ENCODE measurements at regions not wholly inside any gene's neighbourhood (a gene's known extent, or its start where the extent isn't known, plus 50 kb on each side); places are given as distances from the start of the nearest gene placed in this dataset.

- Histone ChIP-seq H3K4me1 (no peaks in the 10 kb centered on the region), H3K79me2 (no peaks in the 10 kb centered on the region), H3K4me3 (ENCODE audit: low read depth, low read length) (no peak overlapping the region), H3K4me2 (ENCODE audit: low read length) (no peak overlapping the region), H3K27me3 (ENCODE audit: control insufficient read depth, insufficient read depth, low read length) (no peaks in the 10 kb centered on the region), H3K9ac (no peak overlapping the region), H3K27ac (no peak overlapping the region), H3K36me3 (ENCODE audit: control insufficient read depth, insufficient read depth, low read length) (no peaks in the 10 kb centered on the region), H3K9me3 (ENCODE audit: control insufficient read depth, low read length) (no peaks in the 10 kb centered on the region), H2AFZ (no peak overlapping the region)
- TF ChIP-seq, protein P1, sequence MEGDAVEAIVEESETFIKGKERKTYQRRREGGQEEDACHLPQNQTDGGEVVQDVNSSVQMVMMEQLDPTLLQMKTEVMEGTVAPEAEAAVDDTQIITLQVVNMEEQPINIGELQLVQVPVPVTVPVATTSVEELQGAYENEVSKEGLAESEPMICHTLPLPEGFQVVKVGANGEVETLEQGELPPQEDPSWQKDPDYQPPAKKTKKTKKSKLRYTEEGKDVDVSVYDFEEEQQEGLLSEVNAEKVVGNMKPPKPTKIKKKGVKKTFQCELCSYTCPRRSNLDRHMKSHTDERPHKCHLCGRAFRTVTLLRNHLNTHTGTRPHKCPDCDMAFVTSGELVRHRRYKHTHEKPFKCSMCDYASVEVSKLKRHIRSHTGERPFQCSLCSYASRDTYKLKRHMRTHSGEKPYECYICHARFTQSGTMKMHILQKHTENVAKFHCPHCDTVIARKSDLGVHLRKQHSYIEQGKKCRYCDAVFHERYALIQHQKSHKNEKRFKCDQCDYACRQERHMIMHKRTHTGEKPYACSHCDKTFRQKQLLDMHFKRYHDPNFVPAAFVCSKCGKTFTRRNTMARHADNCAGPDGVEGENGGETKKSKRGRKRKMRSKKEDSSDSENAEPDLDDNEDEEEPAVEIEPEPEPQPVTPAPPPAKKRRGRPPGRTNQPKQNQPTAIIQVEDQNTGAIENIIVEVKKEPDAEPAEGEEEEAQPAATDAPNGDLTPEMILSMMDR (IDR thresholded peaks at IDR 0.05) = no peak
Observed at GRCh38 chr2:5285061-5285460, 407.1 kb upstream of the SOX11 start.

GRCh38 chr2:5285872-5286769, 406.1 kb upstream of the SOX11 start:
- TF ChIP-seq, protein P1 (IDR thresholded peaks at IDR 0.05) = no peak
- no peak overlapping the region for H3K4me2 ChIP-seq (ENCODE audit: low read length)
- H3K36me3 ChIP-seq (ENCODE audit: control insufficient read depth, insufficient read depth, low read length) = no peaks in the 10 kb centered on the region
- H3K9ac ChIP-seq = no peak overlapping the region
- H3K4me1 ChIP-seq = no peaks in the 10 kb centered on the region
- H2AFZ ChIP-seq = no peak overlapping the region
- no peaks in the 10 kb centered on the region for H3K9me3 ChIP-seq (ENCODE audit: control insufficient read depth, low read length)
- no peaks in the 10 kb centered on the region for H3K27me3 ChIP-seq (ENCODE audit: control insufficient read depth, insufficient read depth, low read length)
- H3K27ac ChIP-seq = no peak overlapping the region
- H3K79me2 ChIP-seq = no peaks in the 10 kb centered on the region
- no peak overlapping the region for H3K4me3 ChIP-seq (ENCODE audit: low read depth, low read length)

DNA sequence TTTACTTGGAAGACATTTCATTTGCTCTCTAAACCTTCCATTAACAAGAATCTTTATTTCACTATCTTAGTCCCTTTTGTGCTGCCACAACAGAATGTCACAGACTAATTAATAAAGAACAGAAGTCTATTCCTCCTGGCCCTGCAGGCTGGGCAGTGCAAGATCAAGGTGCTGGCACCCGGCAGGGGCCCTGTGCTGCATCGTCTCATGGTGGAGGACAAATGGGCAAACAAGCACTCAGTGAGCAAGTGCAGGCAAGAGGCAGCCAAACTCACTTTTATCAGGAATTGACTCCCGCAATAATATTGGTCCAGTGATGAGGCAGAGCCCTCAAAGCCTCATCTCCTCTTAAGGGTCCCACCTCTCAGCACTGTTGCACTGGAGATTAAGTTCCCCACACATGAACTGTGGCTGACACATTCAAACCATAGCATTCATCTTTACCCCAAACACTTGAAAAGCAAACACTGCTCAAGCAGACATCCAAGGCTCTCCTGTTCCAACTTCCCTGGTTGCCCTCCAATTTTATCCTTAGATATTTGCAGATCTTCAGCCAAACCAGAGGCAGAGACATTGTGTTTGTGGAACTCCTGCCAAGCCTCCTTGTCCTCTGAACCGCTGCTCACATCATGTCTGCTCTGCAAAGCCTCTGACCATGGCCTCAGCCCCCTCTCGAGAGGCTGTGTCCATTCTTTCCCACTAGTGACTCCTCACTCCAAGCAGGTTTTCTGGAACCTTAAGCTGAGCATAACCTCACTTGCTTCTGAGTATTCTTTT, 404.4 kb upstream of the SOX11 start:
- Histone ChIP-seq H2AFZ (no peak overlapping the region), H3K9ac (no peak overlapping the region), H3K27me3 (ENCODE audit: control insufficient read depth, insufficient read depth, low read length) (no peaks in the 10 kb centered on the region), H3K79me2 (no peaks in the 10 kb centered on the region), H3K9me3 (ENCODE audit: control insufficient read depth, low read length) (no peaks in the 10 kb centered on the region), H3K4me3 (ENCODE audit: low read depth, low read length) (no peak overlapping the region), H3K36me3 (ENCODE audit: control insufficient read depth, insufficient read depth, low read length) (no peaks in the 10 kb centered on the region), H3K4me1 (no peaks in the 10 kb centered on the region), H3K4me2 (ENCODE audit: low read length) (no peak overlapping the region), H3K27ac (no peak overlapping the region)
- TF ChIP-seq, protein P1 (IDR thresholded peaks at IDR 0.05) = no peak

- no peak overlapping the region for H3K4me3 ChIP-seq (ENCODE audit: low read depth, low read length)
- TF ChIP-seq, protein P1 (IDR thresholded peaks at IDR 0.05) = no peak
- no peak overlapping the region for H3K27ac ChIP-seq
- no peak overlapping the region for H3K9ac ChIP-seq
- H3K4me1 ChIP-seq = no peaks in the 10 kb centered on the region
- no peaks in the 10 kb centered on the region for H3K9me3 ChIP-seq (ENCODE audit: control insufficient read depth, low read length)
- H3K36me3 ChIP-seq (ENCODE audit: control insufficient read depth, insufficient read depth, low read length) = no peaks in the 10 kb centered on the region
- H3K4me2 ChIP-seq (ENCODE audit: low read length) = no peak overlapping the region
- no peaks in the 10 kb centered on the region for H3K79me2 ChIP-seq
- H2AFZ ChIP-seq = no peak overlapping the region
- H3K27me3 ChIP-seq (ENCODE audit: control insufficient read depth, insufficient read depth, low read length) = no peaks in the 10 kb centered on the region
Observed at GRCh38 chr2:5290900-5291546, 401.2 kb upstream of the SOX11 start.

Measured in parathyroid adenoma (tissue), 2 donors.